HG02938 (cell line): ENCODE measurements at regions not wholly inside any gene's neighbourhood (a gene's known extent, or its start where the extent isn't known, plus 50 kb on each side); places are given as distances from the start of the nearest gene placed in this dataset.

Source experiments
- ATAC-seq: cut with Tn5 transposase; IDR thresholded peaks from one replicate; pipeline ENCODE4 v1.9.1; 2021; ENCODE audit warnings: mild to moderate bottlenecking, moderate library complexity; ENCODE audit not compliant: unreplicated experiment

- no peak for ATAC-seq
Observed at GRCh38 chr1:116819081-116819480, 64.9 kb downstream of the CD2 start.

- ATAC-seq: no peak
Observed at GRCh38 chr1:116820369-116820768, 66.1 kb downstream of the CD2 start.

GRCh38 chr1:116821763-116822162, 67.5 kb downstream of the CD2 start:
- no peak for ATAC-seq

- ATAC-seq: no peak
Observed at GRCh38 chr1:116824631-116825206, 70.5 kb downstream of the CD2 start.

- no peak for ATAC-seq
Observed at GRCh38 chr1:116825207-116825719, 71.0 kb downstream of the CD2 start.

GRCh38 chr1:116825720-116826438, 71.6 kb downstream of the CD2 start:
- no peak for ATAC-seq

GRCh38 chr1:116826818-116827606, 72.8 kb downstream of the CD2 start:
- peak; percentile 90 for ATAC-seq

GRCh38 chr1:116827607-116828105, 73.4 kb downstream of the CD2 start:
- no peak for ATAC-seq

GRCh38 chr1:116832308-116832931, 77.3 kb upstream of the PTGFRN start:
- ATAC-seq: no peak

- ATAC-seq: no peak
Observed at GRCh38 chr1:116832932-116833578, 76.7 kb upstream of the PTGFRN start.

GRCh38 chr1:116833718-116834117, 76.0 kb upstream of the PTGFRN start:
- no peak for ATAC-seq

GRCh38 chr1:116834595-116834994, 75.1 kb upstream of the PTGFRN start:
- no peak for ATAC-seq

- no peak for ATAC-seq
Observed at GRCh38 chr1:116835161-116835560, 74.6 kb upstream of the PTGFRN start.

- no peak for ATAC-seq
Observed at GRCh38 chr1:116836099-116836498, 73.6 kb upstream of the PTGFRN start.

GRCh38 chr1:116841569-116842344, 68.0 kb upstream of the PTGFRN start:
- no peak for ATAC-seq

- ATAC-seq: no peak
Observed at GRCh38 chr1:116842654-116843053, 67.1 kb upstream of the PTGFRN start.

GRCh38 chr1:116844775-116845174, 64.9 kb upstream of the PTGFRN start:
- no peak for ATAC-seq

GRCh38 chr1:116847190-116847589, 62.5 kb upstream of the PTGFRN start:
- no peak for ATAC-seq

GRCh38 chr1:116847688-116848531, 61.8 kb upstream of the PTGFRN start:
- ATAC-seq: no peak
